HCT116 (cell line): ENCODE measurements at regions not wholly inside any gene's neighbourhood (a gene's known extent, or its start where the extent isn't known, plus 50 kb on each side); places are given as distances from the start of the nearest gene placed in this dataset.

ENCODE experiments used
- ATF3 ChIP-seq: IDR thresholded peaks from 2 replicates; pipeline ENCODE4 v1.6.1; 2012
- CTCF ChIP-seq, 3 experiments: fragments of 200-600 bp in 1 of 3; sonication (generic) in 1 of 3; IDR thresholded peaks in 2 of 3; conservative IDR thresholded peaks in 1 of 3; 2 replicates each; pipeline ENCODE4 v1.5.1; 2012 to 2017; ENCODE audit warnings: low read depth in 2 of 3, low read length in 2 of 3, antibody characterized with exemption in 1 of 3, borderline replicate concordance in 1 of 3, control low read depth in 1 of 3, mild to moderate bottlenecking in 1 of 3, mixed read lengths in 1 of 3, mixed run types in 1 of 3, moderate library complexity in 1 of 3; ENCODE audit not compliant: insufficient read depth in 1 of 3
- EZH2phosphoT487 ChIP-seq: fragments of 200-600 bp; IDR thresholded peaks from 2 replicates; pipeline ENCODE4 v1.6.1; 2018; ENCODE audit warnings: antibody characterized with exemption, borderline replicate concordance
- JUND ChIP-seq: IDR thresholded peaks from 2 replicates; pipeline ENCODE4 v1.6.1; 2012
- POLR2A ChIP-seq: IDR thresholded peaks from 2 replicates; pipeline ENCODE4 v1.7.0; 2011; ENCODE audit warnings: borderline replicate concordance; ENCODE audit not compliant: insufficient read depth, insufficient read length; ENCODE audit errors: extremely low read depth
- REST ChIP-seq: IDR thresholded peaks from 2 replicates; pipeline ENCODE4 v1.6.1; 2012; ENCODE audit warnings: low read depth
- SIN3A ChIP-seq: IDR thresholded peaks from 2 replicates; pipeline ENCODE4 v1.6.1; 2012; ENCODE audit warnings: low read depth
- YY1 ChIP-seq: IDR thresholded peaks from 2 replicates; pipeline ENCODE4 v1.6.1; 2011; ENCODE audit warnings: low read length, low read depth, moderate library complexity, mild to moderate bottlenecking; ENCODE audit not compliant: insufficient replicate concordance; ENCODE audit errors: extremely low read depth
- ZFX ChIP-seq: fragments of 450-650 bp; IDR thresholded peaks from 2 replicates; pipeline ENCODE4 v1.6.1; 2017
- ZNF274 ChIP-seq: fragments of 200-500 bp; sonication (Bioruptor generic); IDR thresholded peaks from 2 replicates; pipeline ENCODE4 v1.6.1; 2014; ENCODE audit warnings: mild to moderate bottlenecking, low read depth, low read length, inconsistent platforms

- TF ChIP-seq CTCF (IDR thresholded peaks at IDR 0.05 in 2 of 3, conservative IDR thresholded peaks at IDR 0.05 in 1 of 3; ENCODE audit: borderline replicate concordance in 1 of 3, insufficient read depth in 1 of 3, low read depth in 2 of 3, low read length in 2 of 3) (no peak), POLR2A (no peak), JUND (no peak), REST (no peak), EZH2phosphoT487 (no peak), ZFX (no peak), SIN3A (no peak), YY1 (no peak), ZNF274 (no peak), ATF3 (no peak)
Observed at GRCh38 chr2:116141891-116142474, 1672.5 kb upstream of the DDX18 start.
